ENCODE measurements at regions not wholly inside any gene's neighbourhood (a gene's known extent, or its start where the extent isn't known, plus 50 kb on each side); places are given as distances from the start of the nearest gene placed in this dataset.
"Not testable (repeated sequence)": the region's sequence is repeated elsewhere in the genome, so short reads cannot be mapped to it uniquely, and the experiment has no call there.

DNA sequence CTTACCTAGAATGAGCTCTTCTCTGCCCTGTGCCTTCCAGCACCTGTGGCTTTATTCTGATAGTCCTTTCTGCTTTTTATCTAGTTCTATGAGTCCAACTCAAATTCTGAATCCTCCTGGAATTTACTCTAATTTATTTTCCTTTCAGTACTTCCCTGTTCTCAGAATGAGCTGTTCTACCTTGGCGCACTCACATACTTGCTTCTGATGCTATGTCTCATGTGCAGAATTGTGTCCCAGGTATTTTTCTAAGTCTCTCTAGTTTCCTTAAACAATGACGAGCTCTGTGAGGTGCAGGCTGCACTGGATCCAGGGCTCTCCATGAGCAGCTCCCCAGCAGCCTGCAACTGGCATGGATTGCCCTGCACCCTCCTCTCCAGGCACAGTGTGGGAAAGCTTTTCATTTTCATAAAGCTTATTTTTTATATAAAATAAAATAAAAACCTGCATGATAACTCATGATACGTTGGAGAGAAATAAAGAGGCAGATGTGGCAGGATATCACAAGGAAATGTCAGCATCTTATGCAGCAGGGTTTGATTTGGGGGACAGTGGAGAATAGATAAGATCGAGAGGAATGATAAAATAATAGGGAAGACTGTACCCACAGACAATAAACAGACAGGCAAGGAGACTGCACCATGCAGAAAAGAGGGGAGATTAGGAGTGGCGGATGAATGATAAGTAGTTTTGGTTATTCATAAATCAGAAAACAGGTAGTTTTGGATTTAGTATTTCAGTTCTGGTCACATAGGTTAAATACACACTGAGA is 258.2 kb upstream of the POM121L12 start:
- no peak for DNase-seq

DNA sequence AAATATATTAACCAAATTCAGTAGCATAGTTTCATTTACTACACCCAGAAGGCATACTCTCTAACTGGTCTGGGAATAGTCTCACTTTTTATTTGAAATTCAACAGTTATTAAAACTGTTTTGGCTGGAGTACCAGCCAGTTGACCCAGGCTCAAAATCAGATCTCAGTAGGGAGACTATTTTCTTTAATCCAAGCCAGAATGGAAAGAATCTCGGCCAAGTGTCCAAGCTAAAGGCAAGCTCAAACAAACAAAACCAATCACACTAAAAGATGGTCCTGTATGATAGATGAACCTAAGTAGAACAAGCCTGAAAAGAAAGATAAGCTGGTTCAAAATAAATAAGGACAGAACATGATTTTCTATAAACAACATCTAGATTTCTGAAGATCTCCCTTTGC is 259.6 kb upstream of the POM121L12 start:
- DNase-seq: no peak

DNA sequence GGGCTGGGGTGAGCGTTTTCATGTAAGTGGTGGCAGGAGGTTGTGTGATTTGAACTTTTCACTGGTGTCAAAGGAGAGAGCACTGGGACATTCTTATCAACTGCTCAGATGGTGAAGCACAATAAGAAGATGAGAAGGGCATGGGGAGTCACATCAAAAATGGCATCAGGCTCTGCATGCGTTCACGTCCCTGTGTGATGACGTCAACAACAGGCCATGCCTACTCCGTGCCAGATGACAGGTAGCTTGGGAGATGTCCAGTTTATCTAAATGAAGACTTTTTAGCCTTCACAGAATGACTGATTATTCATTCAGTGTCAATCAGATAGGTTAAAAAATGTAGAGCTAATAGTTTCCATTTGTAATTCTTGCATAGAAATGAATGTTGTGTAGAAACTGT is 264.3 kb upstream of the POM121L12 start:
- no peak for DNase-seq

DNA sequence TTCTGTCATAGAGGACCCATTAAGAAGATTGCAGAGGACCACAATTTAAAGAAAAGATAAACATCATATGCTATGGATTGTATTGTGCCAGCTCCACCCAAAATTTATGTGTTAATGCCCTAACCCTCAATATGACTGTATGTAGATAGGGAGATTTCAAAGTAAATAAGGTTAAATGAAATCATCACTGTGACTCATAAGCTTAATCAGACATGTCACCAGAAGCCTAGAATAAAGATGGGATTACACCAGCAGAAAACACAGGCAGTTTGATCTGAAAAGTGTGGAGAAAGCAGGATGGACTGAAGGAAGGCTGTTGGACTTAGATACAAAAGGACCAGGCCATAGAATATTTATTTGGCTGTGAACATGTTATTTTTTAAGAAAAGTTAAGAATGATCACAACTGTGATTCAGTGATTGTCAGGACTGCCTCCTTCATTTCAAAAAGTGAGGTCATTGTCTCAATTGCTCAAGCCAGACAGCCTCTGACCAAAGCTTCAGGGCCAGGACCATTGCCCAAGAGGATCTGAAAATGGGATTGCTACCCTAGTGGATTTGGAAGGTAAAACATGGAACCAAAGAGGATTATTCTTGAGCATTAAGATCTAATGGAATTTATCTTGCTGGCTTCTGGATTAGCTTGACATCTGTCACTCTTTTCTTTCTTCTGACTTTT is 270.8 kb upstream of the POM121L12 start:
- DNase-seq: no peak

DNA sequence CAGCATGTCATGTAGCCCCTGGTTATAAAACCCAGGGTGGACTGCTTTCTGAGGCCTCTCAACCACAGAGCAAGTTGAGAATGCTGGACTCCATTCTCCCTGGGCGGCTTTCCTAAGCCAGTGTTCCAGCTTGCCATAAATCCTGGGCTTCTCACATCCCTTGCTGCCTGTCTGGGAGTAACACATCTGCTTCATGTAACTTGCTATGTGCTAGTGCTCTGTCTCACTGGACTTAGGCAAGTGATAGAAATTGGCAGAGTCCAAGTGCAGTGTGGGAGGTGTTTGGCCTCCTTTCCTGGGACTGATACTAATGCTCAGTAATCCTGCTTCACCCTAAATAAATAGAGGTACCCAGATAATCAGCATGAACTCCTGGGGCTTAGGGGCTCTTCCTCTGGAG is 277.1 kb upstream of the POM121L12 start:
- DNase-seq: no peak

DNA sequence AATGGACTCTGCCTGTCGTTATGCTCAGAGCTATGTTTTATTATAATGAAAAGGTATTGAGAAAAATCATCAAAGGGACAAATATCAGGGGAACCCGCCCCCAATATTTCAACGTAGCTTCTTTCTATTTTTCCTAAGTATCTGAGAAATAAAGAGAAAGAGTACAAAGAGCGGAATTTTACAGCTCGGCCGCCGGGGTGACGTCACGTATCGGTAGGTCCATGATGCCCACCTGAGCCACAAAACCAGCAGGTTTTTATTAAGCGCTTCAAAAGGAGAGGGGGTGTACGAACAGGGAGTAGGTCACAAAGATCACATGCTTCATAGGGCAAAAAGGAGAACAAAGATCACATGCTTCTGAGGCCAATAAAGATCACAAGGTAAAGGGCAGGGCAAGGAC is 281.6 kb upstream of the POM121L12 start:
- no peak for DNase-seq

DNA sequence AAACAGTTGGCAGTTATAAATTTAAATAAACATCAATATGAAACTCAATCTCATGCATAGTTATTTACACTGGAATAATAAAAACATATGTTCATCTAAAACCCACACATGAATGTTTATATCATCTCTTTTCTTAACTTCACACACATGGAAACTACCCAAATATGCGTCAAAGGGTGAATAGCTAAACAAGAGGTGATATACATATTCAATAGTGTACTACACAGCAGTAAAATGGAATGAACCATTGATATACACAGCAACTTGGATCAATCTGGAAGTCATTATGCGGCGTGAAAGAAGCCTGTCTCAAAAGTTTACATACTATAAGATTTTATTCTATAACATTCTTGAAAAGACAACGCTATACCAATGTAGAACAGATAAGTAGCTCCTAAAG is 282.5 kb upstream of the POM121L12 start:
- no peak for DNase-seq

DNA sequence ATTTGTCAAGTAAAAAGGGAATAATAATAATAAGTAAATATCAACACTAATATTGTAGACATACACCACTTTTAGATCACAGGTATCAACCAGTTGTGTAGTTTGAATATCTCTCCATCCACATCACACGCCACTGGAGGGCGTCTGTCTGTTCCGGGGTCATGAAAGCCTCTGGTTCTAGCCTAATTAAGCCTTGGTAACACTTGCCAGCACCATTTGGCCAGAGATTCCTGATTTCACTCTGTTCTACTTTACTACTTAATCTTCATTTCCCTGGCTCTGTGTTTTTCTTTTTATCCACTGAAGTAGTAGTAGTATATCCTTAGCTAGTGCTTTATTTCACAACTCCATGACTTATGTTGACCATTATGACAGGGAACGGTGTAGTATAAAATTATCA is 285.6 kb upstream of the POM121L12 start:
- DNase-seq: peak; percentile 1

DNA sequence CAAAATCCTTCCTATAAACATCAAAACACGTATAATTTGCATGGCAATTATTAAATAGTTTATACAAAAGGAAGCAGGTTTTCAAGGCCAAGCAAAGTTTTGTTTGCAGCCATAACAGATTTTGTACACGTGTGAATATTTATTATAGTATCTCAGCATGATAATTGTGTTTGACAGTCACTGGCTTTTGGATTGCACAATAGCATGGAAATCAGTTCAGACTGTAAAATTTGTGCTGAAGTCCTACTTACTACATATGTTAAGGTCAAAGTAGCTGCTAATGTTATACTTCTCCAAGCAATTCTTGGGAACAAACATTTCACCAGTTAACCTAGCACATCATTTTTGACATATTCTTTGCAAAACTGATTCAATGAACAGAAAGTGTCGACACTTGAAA is 287.6 kb upstream of the POM121L12 start:
- no peak for DNase-seq

DNA sequence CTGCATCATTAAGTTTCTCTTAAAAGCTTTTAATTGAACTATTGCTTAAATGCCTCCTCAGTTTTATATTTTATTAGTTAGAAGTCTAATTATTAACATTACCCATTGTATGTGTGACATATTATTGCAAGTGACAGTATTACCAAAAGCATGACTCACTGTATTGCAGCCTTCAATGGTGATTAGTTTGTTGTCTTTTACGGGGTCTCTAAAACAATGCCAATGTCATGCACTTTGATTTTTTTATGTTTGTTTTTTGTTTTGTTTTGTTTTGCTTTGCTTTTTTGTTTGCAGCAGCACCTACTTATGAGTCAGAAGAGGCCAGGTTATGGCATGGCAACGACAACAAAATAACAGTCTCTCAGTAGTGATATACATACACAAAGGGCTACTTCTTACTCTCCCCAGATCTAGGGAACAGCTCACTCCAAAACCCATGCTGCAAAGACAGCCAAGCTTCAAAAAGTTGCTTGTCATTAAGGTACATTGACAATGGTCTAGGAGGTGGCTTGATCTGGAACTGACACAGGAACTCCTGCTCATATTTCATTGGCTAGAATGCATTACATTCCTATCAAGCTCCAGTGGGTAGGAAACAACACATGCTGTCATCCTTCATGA is 293.7 kb upstream of the POM121L12 start:
- DNase-seq: no peak

DNA sequence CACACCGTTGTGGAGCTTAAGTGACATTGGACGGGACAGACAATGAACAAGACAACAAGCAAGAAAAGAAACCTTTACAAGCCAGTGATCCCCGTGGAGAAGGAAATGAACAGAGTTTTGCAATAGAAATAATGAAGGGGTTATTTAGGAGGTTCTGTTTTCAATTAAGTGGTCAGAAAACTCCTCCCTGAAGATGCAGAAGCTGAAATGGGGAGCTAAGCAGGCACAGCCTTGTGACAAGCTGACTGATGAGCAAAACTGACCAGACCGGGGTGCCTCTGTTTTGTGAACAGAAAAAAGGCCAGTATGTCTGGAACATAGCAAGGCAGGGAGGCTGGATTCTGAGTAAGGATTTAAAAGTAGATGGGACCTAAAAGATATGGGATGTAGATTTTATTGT is 299.8 kb upstream of the POM121L12 start:
- no peak for DNase-seq

DNA sequence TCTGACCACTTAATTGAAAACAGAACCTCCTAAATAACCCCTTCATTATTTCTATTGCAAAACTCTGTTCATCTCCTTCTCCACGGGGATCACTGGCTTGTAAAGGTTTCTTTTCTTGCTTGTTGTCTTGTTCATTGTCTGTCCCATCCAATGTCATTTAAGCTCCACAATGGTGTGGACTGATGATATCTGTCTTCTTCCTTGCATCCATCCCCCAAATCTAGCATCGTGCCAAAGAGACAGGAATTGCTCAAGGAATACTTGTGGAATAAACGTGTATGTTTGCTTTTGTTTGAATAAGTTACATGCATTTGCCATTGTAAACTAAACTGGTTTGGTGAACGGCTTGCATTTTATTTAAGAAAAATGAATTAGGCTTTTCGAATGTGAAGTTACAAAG is 306.8 kb upstream of the POM121L12 start:
- DNase-seq: not testable (repeated sequence)

DNA sequence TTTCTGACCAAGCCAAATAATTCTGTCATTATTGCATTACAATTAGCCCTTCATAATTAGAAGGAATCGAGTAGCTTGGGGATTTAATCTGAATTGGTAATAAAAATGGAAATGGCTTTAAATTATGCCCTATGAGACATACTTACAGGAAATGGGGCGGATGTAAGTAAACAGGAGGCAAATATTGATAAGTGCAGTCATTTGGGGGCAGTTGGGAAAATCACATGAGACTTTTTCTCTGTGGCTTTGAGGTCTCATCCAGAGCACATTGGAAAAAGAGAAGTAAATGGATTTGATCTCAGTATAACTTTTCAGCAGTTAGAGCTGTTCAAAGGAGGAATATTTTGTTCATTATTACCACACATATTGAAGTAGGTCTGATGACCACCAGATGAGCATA is 307.8 kb upstream of the POM121L12 start:
- no peak for DNase-seq

DNA sequence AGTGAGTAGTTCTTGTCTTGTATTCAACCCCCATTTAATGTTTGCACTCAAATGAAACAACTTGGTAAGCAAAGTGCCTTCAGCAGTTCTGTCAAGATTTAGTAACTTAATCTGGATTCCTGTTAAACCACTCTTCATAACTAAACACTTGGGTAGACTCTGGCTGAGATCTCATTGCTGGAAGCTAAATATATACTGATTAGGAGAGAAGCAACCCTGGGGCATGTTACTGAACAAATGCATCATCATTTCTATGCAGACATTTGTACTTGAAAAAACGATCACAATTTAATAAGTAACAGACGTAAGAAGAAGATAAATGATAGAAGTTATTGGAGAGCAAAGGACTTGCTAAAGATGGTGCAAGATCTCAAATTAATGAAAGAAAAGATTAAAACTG is 308.4 kb upstream of the POM121L12 start:
- no peak for DNase-seq

DNA sequence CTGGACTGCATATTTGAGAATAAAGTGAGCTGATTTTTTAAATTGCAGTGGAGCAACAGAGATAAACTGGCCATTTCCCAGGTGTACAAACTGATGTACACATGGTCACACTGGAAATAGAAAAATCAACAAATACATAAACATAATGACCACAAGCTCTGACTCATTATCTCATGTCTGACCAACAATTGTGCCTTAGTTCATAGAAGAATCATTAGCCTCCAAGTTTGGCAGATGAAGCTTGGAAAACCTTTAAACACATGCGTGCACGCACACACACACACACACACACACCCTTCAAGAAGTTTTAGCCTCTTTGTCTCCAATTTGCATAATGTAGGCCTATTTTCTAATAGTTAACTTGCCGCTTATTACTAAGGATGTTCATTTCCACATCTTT is 308.9 kb upstream of the POM121L12 start:
- no peak for DNase-seq

DNA sequence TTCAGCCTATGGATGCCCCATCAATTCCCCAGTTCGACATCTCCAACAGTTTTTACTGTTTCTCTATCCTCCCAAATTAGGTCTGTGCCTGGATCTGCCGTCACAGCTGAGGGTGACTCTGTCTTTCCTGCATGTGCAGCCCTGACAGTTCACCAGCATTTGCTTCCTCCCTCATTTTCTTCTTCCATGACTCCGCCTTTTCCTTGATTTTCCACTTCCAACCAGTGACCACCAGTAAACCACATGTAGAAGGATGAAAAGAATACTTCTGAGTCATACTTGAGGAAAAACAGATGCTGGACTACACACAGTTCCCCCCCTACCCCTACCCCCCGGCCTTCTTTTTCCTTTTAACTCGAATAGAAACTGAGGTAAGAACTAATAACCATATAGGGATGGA is 311.8 kb upstream of the POM121L12 start:
- no peak for DNase-seq

DNA sequence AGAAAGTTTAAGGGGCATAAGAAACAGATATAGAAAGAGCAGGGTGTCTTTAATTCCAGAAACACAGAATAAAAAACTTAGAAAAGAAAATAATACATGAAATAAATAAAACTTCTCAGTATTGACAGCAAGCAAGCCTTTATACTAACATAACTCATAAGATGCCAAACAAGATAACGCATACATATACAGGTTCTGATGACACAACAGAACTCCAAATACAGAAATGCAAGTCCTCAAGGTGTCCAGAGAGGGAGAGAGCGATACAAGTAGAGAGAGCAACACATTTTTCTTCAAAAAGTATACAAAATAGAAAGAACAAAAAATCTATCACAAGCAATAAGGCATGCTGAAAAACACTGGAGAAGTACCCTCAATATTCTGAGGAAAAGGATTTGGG is 314.6 kb upstream of the POM121L12 start:
- DNase-seq: no peak

DNA sequence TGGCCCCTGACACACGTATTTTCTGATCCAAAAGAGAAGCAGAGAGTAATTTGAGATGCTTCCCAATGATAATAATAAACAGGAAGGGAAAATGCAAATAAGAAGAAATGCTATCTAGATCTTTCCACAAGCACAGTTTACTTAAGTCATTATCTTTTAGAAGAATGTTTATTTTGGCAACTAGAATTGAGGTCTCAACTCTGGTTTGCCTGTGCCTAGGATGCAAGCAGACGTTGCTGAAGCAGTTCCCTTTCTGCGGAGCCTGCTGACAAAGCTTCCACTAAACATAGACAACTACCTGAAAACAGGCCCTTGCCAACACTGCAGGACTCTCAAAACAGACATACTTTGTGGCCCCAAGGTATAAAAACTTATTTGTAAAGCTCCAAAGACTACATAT is 315.8 kb upstream of the POM121L12 start:
- DNase-seq: no peak

DNA sequence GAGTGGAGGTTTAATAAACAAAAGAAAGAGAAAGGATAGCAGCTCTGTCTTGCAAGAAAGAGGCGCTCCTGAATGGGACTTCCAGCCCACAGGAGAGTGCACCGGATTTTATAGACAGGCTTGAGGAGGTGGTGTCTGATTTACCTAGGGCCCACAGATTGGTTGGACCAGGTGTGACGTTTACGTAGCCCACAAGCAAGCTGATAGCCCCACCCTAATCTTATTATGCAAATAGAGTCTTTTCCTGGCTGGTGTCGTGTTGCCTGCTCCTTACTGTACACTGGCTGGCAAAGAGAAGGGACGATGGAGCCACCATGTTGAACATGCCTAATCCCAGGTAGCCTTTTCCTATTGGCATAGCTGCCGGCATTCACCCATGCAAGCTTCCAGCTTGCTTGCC is 319.7 kb upstream of the POM121L12 start:
- DNase-seq: no peak

DNA sequence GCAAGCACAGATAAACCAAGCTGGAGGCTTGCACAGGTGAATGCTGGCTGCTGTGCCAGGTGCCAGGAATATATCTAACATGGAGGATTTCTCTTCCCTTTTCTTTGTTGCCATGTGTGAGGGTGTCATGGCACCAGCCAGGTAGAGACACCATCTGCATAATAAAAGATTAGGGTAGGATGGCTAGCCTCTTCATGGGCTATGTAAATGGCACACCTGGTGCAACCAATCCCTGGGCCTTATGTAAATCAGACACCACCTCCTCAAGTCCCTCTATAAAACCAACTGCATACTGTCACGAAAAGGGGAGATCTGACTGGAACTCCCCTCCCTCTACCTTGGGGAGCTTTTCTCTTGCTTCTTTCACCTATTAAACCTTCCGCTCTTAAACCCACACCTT is 322.5 kb upstream of the POM121L12 start:
- no peak for DNase-seq

DNA sequence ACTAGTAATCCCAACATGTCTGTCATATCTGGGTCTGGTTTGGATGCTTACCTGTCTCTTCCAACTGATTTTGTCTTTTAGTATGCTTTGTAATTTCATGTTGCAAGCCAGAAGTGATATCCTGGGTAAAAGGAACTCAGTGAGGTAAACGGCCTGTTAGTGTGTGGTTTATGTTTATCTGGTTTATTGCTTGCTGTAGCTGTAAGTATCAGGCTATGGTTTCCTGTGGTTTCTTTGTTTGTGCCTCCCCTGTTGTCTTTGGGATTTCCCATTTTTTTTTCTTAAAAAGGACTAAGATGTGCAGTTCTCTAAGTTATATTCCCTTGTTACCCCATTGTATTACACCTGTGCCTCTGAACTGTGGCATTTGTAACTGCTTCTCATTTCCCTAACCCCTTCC is 323.5 kb upstream of the POM121L12 start:
- no peak for DNase-seq

DNA sequence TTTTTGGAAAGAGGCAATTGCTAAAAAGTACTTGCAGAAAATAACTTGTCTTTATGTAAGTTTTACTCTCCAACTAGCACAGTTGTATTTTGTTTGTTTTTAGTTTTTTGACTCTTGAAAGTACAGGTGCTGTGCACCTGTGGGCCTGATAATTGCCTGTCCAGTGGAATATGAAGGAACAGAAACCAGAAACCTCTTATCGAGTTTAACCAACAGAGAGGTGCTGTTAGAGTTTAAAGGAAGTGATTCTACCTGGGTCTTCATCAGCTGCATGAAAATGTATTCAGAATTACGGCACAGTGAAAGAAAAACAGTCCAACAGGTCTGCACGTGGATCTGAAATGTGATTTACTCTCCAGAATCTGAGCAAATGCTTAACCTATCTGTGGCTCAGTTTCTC is 326.6 kb upstream of the POM121L12 start:
- DNase-seq: no peak

DNA sequence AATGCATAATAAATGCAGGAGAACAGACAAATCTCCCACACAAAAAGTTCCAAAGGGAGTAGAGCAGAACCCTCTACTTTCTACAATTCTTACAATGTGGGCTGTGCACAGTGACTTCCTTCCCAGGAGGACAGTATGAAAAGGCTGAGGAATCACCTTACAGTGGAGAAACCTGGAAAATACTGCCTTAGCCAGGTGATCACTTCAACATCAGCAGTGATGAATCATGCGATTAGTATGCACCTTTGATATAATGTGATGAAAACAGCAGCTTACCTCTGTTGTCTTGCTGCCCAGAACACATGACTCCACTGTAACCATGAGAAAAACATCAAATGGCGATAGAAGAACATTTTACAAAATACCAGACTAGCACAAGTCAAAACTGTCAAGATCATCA is 329.7 kb upstream of the POM121L12 start:
- no peak for DNase-seq

DNA sequence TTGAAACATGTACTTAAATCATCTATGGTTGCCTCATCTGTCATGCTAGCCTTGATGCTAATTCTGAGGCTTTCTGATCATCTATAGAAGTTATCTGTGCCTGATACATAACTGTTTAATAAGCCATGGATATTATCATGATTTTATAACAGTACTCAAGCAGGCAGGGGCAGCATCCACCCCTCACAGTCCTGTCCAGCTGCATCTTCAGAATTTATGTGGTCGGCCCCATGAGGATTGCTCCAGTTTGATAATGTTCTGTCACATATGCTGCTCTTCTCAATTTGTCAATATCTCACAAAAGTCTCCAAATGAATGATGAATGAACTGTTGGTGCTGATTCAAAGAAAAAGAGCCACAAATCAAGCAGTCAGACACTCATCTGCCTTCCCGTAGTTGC is 335.1 kb upstream of the POM121L12 start:
- DNase-seq: no peak
